IMR-90 (cell line): ENCODE measurements at regions not wholly inside any gene's neighbourhood (a gene's known extent, or its start where the extent isn't known, plus 50 kb on each side); places are given as distances from the start of the nearest gene placed in this dataset.

Experiments used
- BHLHE40 ChIP-seq: fragments of 150-350 bp; IDR thresholded peaks from 2 replicates; pipeline ENCODE4 v1.6.1; 2016; ENCODE audit warnings: mild to moderate bottlenecking, low read depth, low read length
- CEBPB ChIP-seq: IDR thresholded peaks from 2 replicates; pipeline ENCODE4 v1.6.1; 2012; ENCODE audit warnings: low read depth, low read length, improper control_type of control experiment
- CTCF ChIP-seq: conservative IDR thresholded peaks from 2 replicates; pipeline ENCODE4 v1.5.1; 2012; ENCODE audit warnings: mild to moderate bottlenecking, low read depth, low read length, improper control_type of control experiment
- ELK1 ChIP-seq: fragments of 150-350 bp; IDR thresholded peaks from 2 replicates; pipeline ENCODE4 v1.6.1; 2016; ENCODE audit warnings: low read depth, mild to moderate bottlenecking, low read length, moderate library complexity, borderline replicate concordance
- FOS ChIP-seq: fragments of 150-350 bp; IDR thresholded peaks from 2 replicates; pipeline ENCODE4 v1.6.1; 2016; ENCODE audit warnings: low read depth, low read length
- MAZ ChIP-seq: IDR thresholded peaks from 2 replicates; pipeline ENCODE4 v1.6.1; 2012; ENCODE audit warnings: low read depth, mild to moderate bottlenecking, low read length, improper control_type of control experiment, moderate library complexity, borderline replicate concordance
- POLR2A ChIP-seq: IDR thresholded peaks from 2 replicates; pipeline ENCODE4 v1.6.1; 2012; ENCODE audit warnings: mild to moderate bottlenecking, low read depth, low read length
- RAD21 ChIP-seq: IDR thresholded peaks from 2 replicates; pipeline ENCODE4 v1.6.1; 2012; ENCODE audit warnings: low read length, improper control_type of control experiment
- RFX5 ChIP-seq: IDR thresholded peaks from 2 replicates; pipeline ENCODE4 v1.8.0; 2012; ENCODE audit warnings: low read depth, mild to moderate bottlenecking, low read length, moderate library complexity
- SMC3 ChIP-seq: fragments of 150-350 bp; IDR thresholded peaks from 2 replicates; pipeline ENCODE4 v1.6.1; 2016; ENCODE audit warnings: low read depth, mild to moderate bottlenecking, antibody characterized with exemption, low read length, moderate library complexity

GRCh38 chr15:101122806-101123205 is 129.0 kb downstream of the CHSY1 start:
- TF ChIP-seq POLR2A (no peak), CTCF (no peak), ELK1 (no peak), RAD21 (no peak), SMC3 (no peak), MAZ (no peak), FOS (no peak), CEBPB (no peak), BHLHE40 (no peak), RFX5 (no peak)
